Activated CD8-positive, alpha-beta T cell treated with anti-CD3 and anti-CD28 coated beads for 36 hours (primary cell): ENCODE measurements at regions not wholly inside any gene's neighbourhood (a gene's known extent, or its start where the extent isn't known, plus 50 kb on each side); places are given as distances from the start of the nearest gene placed in this dataset.
A peak's percentile ranks its signal among the peaks of the same experiment; 100 is the strongest.

ENCODE experiments used
- ATAC-seq: fragments of 200-7000 bp; cut with Tn5 transposase; one replicate; pipeline ENCODE4 v1.10.0; 2021; ENCODE audit warnings: mild to moderate bottlenecking, moderate library complexity
- CTCF ChIA-PET: fragments of 350-600 bp; sonication (Branson Sonifier 250); formaldehyde crosslinking; loops from one replicate; lab custom pipeline; 2021; ENCODE audit warnings: antibody characterized with exemption; lab: Charles Lee
- POLR2A ChIA-PET: fragments of 350-600 bp; sonication (Branson Sonifier 250); formaldehyde crosslinking; loops from one replicate; lab custom pipeline; 2021; ENCODE audit warnings: antibody characterized with exemption; lab: Charles Lee
- DNase-seq: peaks from one replicate; pipeline ENCODE4 v3.0.0-alpha.2; 2020
- H3K27ac Mint-ChIP-seq: one replicate; pipeline ENCODE4 v1.8.0; 2021; ENCODE audit warnings: mild to moderate bottlenecking, mixed read lengths
- H3K27me3 Mint-ChIP-seq: one replicate; pipeline ENCODE4 v1.8.0; 2021; ENCODE audit warnings: mixed read lengths
- H3K36me3 Mint-ChIP-seq: one replicate; pipeline ENCODE4 v1.8.0; 2021; ENCODE audit warnings: low read depth, mixed read lengths
- H3K4me1 Mint-ChIP-seq: one replicate; pipeline ENCODE4 v1.8.0; 2021; ENCODE audit warnings: low read depth, mixed read lengths
- H3K4me3 Mint-ChIP-seq: one replicate; pipeline ENCODE4 v1.8.0; 2021; ENCODE audit warnings: mild to moderate bottlenecking, moderate library complexity, mixed read lengths
- H3K9me3 Mint-ChIP-seq: one replicate; pipeline ENCODE4 v1.8.0; 2021; ENCODE audit warnings: mixed read lengths
- CTCF ChIP-seq: fragments of 200-600 bp; IDR thresholded peaks from one replicate; pipeline ENCODE4 v1.8.0; 2022; ENCODE audit warnings: antibody characterized with exemption, mild to moderate bottlenecking
- intact Hi-C: fragments of 100-400 bp; cut with micrococcal nuclease; formaldehyde crosslinking; loops from one replicate; pipeline ENCODE4 v1.10.0; 2022

DNA sequence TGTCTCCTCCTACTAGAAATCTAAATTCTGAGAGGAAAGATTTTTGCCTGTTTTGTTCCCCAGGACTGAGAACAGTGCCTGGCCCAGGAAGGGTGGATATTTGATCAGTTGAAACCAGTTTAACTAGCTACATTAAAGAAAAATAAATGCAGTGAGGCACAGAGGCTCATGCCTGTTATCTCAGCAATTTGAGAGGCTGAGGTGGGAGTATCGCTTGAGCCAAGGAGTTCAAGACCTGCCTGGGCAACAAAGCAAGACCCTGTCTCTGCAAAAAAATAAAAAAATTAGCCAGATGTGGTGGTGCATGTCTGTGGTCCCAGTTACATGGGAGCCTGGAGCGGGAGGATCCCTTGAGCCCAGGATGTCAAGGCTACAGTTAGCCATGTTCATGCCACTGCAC, 104.8 kb upstream of the CPEB4 start:
- no peak for ATAC-seq
- intact Hi-C loops = no loop called here
- POLR2A ChIA-PET = no interaction called here
- no peaks in the 10 kb centered on the region for H3K36me3 Mint-ChIP-seq
- no peak overlapping the region for H3K27ac Mint-ChIP-seq
- peaks cover 16% of the 10 kb centered on the region for H3K4me1 Mint-ChIP-seq
- no peak for TF ChIP-seq CTCF
- H3K4me3 Mint-ChIP-seq = no peak overlapping the region
- peaks cover 2% of the 10 kb centered on the region for H3K9me3 Mint-ChIP-seq
- DNase-seq = no peak
- H3K27me3 Mint-ChIP-seq = peaks cover 1% of the 10 kb centered on the region
- CTCF ChIA-PET = no interaction called here

GRCh38 chr5:173785400-173785799, 102.7 kb upstream of the CPEB4 start:
- H3K27ac Mint-ChIP-seq = no peak overlapping the region
- POLR2A ChIA-PET = no interaction called here
- peaks cover 2% of the 10 kb centered on the region for H3K9me3 Mint-ChIP-seq
- peaks cover 1% of the 10 kb centered on the region for H3K27me3 Mint-ChIP-seq
- intact Hi-C loops = no loop called here
- TF ChIP-seq CTCF = no peak
- no peak overlapping the region for H3K4me3 Mint-ChIP-seq
- peaks cover 19% of the 10 kb centered on the region for H3K4me1 Mint-ChIP-seq
- no peaks in the 10 kb centered on the region for H3K36me3 Mint-ChIP-seq
- CTCF ChIA-PET = interaction anchor here (0.9 to 1.5 kb wide), 3 partner anchors 11 to 140 kb away, joined by 3 to 4 read pairs (median 3); no protein-coding TSS in a partner anchor
- ATAC-seq = no peak
- DNase-seq = no peak

DNA sequence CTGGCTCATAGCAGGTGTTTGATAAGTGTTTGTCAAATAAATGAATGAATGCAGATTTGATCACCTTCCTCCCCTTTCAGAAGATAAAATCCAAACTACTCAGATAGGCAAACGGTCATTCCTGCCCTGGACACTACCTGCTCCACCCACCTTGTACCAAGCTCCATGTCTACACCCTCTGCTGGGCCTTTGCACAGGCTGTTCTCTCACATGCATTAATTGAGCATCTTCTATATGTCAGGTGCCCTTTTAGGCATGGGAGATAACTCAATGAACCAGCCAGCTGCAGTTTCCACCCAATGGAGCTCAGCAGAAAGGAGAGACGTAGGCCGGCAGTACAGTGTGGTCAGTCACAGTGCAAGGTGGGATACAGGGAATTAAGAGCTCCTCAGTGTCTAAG, 102.3 kb upstream of the CPEB4 start:
- peaks cover 19% of the 10 kb centered on the region for H3K4me1 Mint-ChIP-seq
- intact Hi-C loops = no loop called here
- no peak overlapping the region for H3K27ac Mint-ChIP-seq

GRCh38 chr5:173786286-173787187, 101.6 kb upstream of the CPEB4 start:
- ATAC-seq (no peak), DNase-seq (peak; percentile 12)
- Mint-ChIP-seq H3K27ac (no peak overlapping the region), H3K4me3 (no peak overlapping the region), H3K9me3 (peaks cover 2% of the 10 kb centered on the region), H3K4me1 (peaks cover 16% of the 10 kb centered on the region), H3K36me3 (no peaks in the 10 kb centered on the region), H3K27me3 (peaks cover 1% of the 10 kb centered on the region)
- ChIA-PET POLR2A (interaction anchor here (1.2 kb wide), 1 partner anchor 8 kb away, joined by 3 read pairs; no protein-coding TSS in a partner anchor), CTCF (interaction anchor here (0.9 to 1.5 kb wide), 5 partner anchors 10 to 171 kb away, joined by 3 to 4 read pairs (median 3); no protein-coding TSS in a partner anchor)
- intact Hi-C loops = no loop called here
- no peak for TF ChIP-seq CTCF

More for the DNA sequence above, 102.3 kb upstream of the CPEB4 start:
- ChIA-PET CTCF (interaction anchor here (0.9 to 1.5 kb wide), 3 partner anchors 10 to 140 kb away, joined by 3 to 4 read pairs (median 3); no protein-coding TSS in a partner anchor), POLR2A (interaction anchor here (1.2 kb wide), 1 partner anchor 8 kb away, joined by 3 read pairs; no protein-coding TSS in a partner anchor)
- ATAC-seq (no peak), DNase-seq (no peak)
- H3K9me3 Mint-ChIP-seq = peaks cover 2% of the 10 kb centered on the region
- H3K27me3 Mint-ChIP-seq = peaks cover 1% of the 10 kb centered on the region
- no peak overlapping the region for H3K4me3 Mint-ChIP-seq
- TF ChIP-seq CTCF = no peak
- H3K36me3 Mint-ChIP-seq = no peaks in the 10 kb centered on the region
